ENCODE measurements at regions not wholly inside any gene's neighbourhood (a gene's known extent, or its start where the extent isn't known, plus 50 kb on each side); places are given as distances from the start of the nearest gene placed in this dataset.

DNA sequence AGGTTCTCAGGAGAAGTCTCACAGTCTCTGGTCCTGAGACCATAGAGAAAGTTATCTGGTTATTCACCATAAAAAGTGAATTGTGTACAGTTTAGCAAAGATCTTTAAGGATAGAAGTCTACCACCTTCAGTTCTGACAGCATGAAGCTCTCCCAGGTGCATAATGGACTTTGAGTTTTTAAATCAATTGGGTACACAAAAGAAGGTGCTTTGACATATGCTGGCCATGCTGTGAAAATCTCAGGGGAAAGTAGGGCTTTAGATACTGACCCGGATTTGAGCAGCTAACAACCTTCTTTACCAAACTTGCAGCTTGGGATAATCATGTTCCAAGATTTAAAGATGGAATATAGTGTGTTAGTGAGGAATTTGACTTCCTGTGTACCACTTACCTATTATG is 264.2 kb downstream of the ZSWIM6 start:
- no peak for DNase-seq (ENCODE audit: low read depth in 2 of 2)

DNA sequence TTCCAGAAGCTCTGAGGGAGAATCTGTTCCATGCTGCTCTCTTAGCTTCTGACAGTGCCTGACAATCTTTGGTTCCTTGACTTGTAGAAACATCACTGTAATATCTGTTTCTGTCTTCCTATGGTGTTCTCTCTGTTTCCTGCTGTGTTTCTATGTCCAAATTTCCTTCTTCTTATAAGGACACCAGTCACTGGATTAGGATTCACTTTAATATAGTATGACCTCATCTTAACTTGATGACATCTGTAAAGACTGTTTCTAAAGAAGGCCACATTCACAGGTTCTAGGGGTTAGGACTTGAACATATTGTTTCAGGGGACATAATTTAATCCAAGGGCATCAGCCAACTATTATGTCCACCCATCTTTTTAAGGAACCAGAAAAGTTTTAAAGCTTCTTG is 265.6 kb downstream of the ZSWIM6 start:
- no peak for DNase-seq (ENCODE audit: low read depth in 2 of 2)

DNA sequence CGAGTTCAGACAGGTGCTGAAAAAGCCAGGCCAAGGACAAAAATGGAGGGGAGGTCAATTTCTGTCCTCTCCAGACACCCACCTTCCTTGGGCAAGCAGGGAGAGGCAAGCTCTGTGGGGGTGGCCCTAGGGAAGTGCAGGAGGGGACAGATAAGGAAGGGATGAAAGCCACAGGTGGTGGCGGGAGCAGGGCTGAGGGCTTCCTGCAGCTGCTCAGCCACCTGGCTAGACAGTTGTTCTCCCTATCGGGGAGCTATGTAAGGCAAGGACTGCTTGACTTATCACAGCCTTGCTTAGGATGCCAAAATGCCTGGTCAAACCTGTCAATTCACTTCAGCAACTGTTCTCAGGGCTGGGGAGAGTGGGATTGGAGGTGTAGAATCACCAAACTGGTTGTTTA is 266.1 kb downstream of the ZSWIM6 start:
- DNase-seq (ENCODE audit: low read depth in 2 of 2), result no peak

DNA sequence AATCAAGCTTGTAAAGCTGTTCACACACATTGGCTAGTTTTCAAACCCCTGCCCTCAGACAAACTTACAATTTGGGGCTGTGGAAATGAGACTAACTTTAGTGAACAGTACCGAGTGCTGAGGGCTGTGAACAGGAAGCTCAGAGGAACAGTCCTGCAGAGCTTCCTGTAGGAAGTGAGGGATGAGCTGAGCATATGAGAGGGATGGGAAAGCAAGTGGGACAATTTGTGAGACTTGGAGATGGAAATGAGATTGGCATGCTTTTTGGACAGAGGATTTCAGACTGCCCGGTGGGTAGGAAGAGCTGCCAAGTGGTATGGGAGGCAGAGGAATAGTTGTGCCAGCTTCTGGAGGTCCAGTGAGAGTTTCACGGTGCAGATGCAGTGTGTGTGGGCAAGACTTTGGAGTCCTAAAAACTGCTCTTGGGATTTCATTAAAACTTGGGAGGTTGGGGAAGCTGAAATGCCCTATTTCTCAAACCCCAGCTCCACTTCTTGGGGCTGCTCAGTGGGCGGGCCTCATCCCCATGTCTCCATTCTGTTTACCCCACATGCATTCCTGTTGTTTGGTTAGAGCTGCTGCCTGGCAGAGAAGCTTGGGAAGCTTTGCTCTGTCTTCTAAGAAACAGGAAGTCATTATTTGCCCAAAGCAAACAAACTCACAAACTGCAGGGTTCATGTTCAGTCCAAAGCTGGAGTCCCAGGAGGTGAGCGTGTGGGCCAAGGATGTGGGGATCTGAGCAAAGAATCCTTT is 267.5 kb downstream of the ZSWIM6 start:
- DNase-seq (ENCODE audit: low read depth in 2 of 2), result no peak

DNA sequence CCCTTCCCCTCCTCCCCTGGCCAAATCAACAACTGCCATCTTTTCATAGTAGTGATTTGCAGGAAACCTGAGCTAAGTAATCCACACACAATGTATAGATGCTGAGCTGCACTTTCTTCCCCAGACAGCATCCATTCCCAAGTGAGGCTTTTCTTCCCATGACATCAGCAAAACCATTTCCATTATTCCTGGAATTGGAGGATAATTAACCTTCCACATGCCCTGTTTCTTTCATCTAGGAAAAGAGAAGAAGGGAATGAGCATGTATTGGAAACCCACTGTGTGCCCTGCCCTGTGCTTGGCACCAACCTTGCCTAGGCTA is 268.0 kb downstream of the ZSWIM6 start:
- no peak for DNase-seq (ENCODE audit: low read depth in 2 of 2)

DNA sequence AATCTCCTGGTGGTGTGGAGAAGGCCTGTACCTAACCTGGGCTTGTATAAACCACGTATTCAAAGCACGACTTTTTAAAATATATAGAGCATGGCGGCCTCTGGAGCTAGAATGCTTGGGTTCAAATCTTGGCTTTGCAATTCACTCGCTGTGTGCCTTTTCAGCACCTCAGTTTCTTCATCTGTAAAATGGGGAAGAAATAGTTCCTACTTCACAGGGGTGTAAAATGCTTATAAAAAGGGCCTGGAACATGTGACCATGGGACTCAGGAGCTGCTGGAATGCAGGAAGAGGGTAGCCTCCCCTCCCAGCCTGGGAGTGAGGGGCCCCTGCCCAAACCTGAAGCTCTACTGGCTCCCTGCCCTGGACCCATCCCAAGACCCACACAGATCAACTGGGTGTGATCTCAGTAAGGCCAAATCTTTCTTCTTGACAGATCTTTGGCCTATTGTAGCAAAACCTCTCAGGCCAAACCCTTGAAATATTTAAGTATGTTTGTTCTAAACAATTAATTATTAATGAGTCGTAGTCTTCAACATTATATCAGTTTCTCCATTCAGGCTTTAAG is 269.0 kb downstream of the ZSWIM6 start:
- DNase-seq (ENCODE audit: low read depth in 2 of 2), result no peak

DNA sequence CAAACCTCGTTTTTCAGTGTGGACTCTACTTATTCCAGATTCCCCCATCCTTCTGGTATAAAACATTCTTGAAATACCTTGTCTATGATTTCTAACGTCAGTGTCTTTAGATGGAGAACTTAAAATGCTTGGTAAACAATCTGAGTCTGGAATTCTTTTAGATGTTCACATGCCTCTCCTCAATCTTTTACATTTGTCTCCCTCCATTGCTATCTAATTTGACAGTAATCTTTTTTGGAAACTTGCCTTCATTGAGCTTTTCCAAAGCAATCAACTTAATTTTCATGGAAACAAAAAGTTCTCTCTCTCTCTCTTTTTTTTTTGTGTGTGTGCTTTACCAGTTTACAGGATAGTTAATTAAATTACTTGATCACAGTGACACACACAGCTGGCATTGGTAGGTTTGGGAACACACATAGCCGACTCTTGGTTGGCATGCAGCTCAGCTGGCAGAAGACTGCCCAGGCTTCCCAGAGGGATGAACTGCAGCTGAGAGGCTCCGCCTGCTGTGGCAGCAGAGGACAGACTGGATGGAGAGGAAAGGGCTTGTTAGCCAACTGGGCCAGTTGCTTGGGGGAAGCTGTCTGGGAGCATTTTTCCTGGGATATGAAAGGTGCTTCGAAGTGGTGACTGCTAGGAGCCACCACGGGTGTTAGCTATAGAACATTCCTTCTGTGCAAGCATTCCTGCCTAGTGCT is 271.3 kb downstream of the ZSWIM6 start:
- no peak for DNase-seq (ENCODE audit: low read depth in 2 of 2)

DNA sequence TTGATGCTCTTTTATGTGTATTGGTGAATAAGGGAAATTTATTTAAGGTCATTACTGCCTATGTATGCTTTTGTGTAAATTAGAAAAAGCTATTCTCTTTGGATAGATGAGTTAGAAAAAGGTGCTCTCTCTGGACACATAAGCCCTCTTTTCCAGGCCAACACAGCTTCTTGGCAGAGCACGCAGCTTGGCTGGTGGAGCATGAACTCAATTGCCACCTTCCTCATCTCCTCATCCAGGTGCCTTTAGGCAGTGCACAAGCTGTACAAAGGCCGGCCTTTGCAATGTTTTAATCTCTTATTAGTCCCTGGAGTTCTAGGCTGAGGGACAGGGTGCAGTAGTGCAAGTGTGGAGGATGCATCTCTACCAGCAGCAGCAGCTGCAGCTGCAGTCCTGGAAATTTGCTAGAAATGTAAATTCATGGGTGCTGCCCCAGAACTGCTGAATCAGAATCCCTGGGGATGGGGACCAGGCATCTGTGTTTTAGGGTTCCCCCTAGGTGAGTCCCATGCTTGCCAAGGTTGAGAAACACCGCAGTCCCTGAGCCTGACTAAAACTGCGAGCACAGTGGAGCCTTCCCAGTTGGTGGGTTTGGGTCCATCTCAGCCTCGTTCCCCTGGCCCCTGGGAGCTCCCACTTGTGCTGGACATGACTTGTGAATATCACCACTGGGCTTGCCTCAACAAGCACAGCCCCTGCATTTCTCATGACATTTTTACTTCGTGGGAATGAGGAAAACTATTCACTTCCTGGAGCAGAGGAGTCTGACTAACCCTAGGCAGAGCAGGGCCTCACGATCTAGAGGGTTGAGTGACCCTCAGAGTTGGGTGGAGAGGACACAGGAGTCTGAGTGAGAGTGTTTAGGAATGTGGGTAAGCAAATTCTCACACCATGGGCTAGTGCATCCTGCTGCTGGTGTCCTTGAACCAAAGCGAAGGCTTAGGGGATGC is 272.3 kb downstream of the ZSWIM6 start:
- no peak for DNase-seq (ENCODE audit: low read depth in 2 of 2)

DNA sequence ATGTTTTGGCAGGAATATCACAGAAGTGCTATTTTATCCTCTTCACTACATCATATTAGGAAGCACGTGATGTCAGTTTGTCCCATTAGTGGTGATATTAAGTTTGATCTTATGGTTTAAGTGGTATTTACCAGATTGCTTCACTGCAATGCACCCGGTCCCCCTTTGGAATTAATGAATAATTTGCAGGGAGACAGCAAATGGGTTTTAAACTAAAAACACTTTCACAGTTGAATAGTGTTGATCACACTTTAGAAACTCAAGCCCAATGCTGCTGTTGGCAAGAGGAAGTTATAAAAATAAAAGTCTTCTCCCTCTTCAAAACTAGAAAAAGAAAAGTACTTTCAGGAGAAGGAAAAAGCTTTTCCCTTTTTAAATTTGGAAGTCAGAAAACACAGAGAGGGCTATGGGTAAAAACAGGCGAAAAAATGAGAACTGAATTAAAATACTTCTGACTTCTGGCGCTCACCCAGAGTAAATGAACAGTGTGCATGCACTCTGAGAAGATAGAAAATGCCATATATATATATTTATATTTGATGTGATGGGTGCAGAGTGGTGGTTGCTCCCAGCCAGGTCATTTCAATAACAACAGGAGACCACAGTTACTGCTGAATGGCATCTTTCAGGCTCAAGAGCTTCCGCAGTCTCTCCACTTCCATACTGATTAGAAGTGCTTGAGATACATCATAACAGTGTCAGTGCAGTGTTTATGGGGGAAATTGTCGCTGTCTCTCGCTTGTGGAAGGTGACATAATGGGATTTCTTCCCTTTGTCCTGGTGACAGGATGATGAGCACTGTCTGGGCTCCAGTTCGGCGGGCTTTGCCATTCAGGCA is 278.0 kb downstream of the ZSWIM6 start:
- DNase-seq (ENCODE audit: low read depth in 2 of 2), result no peak

DNA sequence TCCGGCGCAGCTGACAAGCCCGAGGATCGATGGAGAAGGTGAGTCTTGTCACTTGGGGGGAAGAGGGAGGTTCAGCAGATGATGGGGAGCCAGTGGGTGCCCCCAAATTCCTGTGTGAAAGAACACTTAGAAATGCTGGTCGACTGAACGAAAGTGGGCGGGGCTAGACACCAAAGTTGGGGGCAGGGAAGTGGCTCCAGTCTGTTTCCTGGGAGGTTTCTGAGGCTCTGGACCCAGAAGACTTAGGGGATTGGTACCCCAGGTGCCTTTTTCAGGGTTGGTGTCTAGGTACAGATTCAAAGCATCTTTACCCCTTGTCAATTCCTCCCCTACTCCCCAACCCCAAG is 278.6 kb downstream of the ZSWIM6 start:
- no peak for DNase-seq (ENCODE audit: low read depth in 2 of 2)

DNA sequence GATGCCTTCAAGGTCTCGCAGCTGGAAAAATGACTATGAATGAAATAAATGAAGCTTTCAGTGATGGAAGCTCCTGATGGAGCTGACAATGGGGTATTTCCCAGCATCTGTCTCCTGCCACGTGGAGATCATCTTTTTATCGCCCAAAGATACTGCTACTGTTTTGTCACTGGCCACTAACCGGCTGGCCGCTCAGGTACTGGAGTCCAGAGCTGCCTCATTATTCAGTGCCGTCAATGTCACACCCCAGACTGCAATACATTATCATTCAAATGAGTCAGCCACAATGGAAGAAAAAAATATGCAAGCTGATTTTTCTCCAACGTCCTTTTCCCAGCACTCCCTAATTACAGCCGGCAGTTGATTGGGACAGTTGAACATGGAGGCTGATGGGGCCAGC is 280.4 kb downstream of the ZSWIM6 start:
- DNase-seq (ENCODE audit: low read depth in 2 of 2), result no peak

DNA sequence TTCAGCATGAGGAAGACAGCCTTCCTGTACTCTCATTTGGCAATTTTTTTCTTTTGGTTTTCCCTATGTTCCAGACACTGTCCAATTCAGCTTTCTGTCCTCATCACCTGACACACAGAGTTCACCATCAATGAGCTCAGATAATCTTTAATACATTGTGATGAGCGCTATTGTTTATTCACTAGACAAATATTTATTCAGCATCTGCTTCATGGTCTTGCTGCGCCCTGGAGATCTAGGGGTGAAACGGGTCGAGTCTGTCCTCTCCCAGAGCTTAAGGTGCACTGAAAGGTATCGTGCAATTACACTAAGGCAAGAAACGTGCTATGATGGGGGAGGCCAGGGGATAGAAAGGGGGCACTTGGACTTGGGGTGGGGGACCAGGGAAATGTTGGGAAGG is 281.6 kb downstream of the ZSWIM6 start:
- no peak for DNase-seq (ENCODE audit: low read depth in 2 of 2)

DNA sequence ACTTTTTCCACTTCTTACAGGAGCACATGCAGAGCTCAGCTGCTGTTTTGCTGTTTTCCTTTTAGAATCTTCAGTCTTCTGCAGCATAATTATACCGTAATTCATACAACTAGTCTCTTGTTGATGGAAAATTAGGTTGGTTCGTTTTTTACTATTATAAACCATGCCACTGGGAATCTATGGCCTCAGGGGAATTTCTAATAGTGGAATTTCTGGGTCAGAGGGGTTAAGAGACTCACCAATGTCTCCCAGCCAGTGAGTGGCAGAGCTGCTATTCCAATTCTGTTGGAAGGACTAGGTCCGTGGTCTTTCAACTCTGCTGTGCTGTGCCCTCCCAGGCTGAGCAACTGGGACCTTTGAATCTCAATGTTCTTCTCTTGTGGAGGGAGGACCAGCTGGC is 282.5 kb downstream of the ZSWIM6 start:
- DNase-seq (ENCODE audit: low read depth in 2 of 2), result no peak

DNA sequence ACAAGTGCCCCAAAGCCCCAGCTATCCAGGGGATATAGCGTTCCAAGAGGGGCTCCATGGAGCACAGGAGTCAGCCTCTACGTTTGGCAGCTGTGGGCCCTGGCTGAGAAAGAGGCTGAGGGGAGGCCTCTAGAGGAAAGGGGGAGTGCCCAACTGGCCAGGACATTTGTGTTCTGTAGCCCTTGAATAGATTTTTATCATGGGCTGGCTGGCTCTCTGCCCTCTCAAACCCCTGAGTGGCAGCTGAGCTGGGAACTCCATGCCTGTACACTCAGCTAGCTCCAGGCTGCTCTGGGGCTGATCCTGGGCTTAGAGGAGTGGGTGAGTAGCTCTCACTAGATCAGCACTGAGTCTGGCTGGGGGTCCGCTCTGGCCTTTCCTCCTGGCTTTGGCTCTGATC is 285.0 kb downstream of the ZSWIM6 start:
- DNase-seq (ENCODE audit: low read depth in 2 of 2), result no peak

DNA sequence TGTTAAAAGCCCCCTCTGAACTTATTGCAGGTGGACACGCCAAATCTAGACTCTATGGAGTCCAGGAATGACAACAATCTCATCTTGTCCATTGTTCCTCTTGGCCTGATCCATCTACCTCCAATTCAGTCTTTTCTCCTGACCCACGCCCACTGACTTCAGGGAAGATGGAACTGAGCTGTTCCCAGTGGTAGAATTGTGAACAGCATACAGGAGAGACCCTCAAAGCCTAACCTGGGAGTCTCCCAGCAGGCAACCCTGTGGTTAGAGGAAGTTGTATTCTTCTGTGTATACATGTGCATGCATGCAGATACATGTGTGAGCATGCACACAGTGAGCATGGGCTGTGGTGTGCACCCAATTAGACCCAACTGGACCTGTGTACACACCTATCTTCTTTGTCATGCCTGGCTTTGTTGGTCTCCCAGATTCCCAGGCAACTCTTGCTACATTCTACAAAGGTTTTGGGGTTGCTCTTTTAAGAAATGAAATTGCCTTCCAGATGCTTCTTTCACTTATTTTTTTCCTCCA is 286.0 kb downstream of the ZSWIM6 start:
- DNase-seq (ENCODE audit: low read depth in 2 of 2), result no peak

DNA sequence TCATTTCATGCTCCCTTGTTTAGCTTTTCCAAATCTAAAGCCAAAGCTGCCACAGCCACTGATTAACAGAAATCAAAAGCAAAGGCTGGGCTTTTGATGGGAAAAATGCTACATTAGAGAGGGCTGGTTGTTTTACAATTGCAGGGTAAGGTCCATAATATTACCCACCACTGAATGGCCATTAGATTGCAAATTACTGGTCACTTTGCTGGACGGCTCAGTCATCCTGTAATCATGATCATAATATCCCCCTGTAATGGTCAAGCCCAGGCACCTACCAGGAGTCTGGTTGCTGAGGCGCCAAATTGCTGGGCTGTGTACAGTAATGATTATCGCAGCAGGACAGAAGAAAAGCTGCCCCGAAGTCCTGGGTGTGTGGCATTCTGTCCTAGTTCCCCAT is 286.5 kb downstream of the ZSWIM6 start:
- no peak for DNase-seq (ENCODE audit: low read depth in 2 of 2)

DNA sequence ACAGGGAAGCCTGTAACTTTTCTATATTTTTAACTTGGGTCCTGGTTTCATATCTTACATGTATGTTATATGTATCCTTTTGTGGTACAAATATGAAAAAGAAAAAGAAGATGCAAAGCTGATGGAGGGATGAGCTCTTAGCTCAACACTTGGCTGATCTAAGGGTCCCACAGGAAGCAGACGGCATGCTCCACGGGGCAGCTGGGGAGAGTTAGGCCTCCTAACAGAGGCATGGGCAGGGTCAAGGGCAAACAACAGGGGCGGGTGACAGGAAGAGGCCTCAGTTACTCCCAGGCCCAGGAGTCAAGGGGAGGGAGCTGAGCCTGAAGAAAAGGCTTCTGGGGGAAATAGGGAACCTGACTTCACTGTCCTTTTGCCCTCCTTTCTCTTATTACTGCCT is 287.2 kb downstream of the ZSWIM6 start:
- no peak for DNase-seq (ENCODE audit: low read depth in 2 of 2)

DNA sequence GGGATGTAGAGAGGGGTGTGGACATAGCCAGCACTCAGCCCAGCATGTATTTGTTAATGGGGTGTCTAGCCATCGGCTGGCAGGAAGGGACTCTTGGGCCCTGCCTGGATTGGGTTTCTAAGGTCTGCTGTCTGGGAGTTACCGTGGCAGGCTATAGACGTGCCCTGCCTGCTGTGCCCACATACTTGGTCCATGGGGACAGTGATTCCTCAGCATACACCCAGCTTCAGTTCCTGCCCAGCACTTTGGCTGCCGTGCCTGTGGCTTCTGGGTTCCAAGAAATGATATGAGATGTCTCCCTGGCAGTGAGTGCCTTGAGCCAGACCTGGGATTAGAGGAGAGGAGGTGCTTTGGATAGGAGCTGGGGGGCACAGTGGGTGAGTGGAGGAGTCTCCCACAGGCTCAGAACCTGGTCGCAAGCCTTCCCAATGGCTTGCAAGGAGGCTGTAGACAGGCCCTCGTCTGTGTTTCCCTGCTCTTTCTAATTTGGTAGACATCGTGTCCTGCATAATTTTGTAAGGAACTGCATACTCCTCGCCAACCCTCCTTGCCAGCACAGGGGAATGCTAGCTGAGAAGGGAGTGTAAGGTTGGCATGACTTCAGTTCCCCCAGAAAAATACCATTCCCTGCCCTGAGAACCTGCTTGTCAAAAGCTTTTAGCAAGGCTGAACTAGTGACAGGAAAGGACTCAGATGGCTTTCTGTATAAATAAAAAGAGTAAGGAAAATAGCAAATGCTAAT is 287.9 kb downstream of the ZSWIM6 start:
- DNase-seq (ENCODE audit: low read depth in 2 of 2), result no peak

DNA sequence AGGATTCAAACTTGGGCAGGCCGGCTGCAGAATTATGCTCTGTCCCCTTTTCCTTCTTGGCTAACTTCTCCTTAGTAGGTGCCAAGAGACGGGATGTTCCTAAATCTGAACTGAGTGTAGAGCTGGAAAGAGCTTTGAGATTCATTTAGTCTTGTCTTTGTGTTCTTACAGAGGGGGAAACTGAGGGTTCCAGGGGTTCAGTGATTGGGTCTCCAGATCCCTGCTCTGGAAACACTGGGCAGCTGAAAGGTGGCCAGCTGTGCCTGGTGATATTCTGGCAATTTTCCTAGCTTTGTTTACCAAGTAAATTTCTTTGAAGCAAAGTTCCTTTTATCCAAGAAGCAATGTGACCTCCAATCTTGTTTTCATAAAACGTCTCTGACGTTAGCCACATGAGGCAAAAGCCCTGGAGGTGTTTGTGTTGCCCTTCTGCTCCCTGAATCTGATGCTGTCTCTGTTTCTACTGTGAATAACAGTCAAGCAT is 288.7 kb downstream of the ZSWIM6 start:
- no peak for DNase-seq (ENCODE audit: low read depth in 2 of 2)

DNA sequence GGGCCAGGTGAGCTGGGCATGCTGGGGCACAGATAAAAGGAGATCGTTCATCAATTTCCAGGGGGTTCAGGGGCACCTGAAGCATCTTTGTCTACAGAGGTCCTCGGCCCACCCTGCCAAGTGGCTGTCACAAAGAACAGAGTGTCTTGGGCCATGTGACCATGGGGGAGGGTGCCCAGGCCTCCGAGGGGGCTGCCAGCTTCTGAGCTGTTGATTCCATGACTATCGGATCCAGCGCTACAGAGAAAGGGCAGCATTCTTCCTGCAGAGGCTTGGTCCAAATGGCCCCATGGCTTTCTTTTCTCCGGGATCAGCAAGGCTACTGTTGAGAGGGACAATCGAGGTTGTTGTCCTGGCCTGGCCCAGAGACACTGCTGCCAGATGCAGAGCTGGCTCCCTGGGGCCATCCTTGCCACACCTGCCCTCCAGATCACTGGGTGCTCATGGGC is 289.2 kb downstream of the ZSWIM6 start:
- no peak for DNase-seq (ENCODE audit: low read depth in 2 of 2)
